HCT116 (cell line): ENCODE measurements at regions not wholly inside any gene's neighbourhood (a gene's known extent, or its start where the extent isn't known, plus 50 kb on each side); places are given as distances from the start of the nearest gene placed in this dataset.

Experiments used
- ATF3 ChIP-seq: IDR thresholded peaks from 2 replicates; pipeline ENCODE4 v1.6.1; 2012
- CTCF ChIP-seq, 3 experiments: fragments of 200-600 bp in 1 of 3; sonication (generic) in 1 of 3; IDR thresholded peaks in 2 of 3; conservative IDR thresholded peaks in 1 of 3; 2 replicates each; pipeline ENCODE4 v1.5.1; 2012 to 2017; ENCODE audit warnings: low read depth in 2 of 3, low read length in 2 of 3, antibody characterized with exemption in 1 of 3, borderline replicate concordance in 1 of 3, control low read depth in 1 of 3, mild to moderate bottlenecking in 1 of 3, mixed read lengths in 1 of 3, mixed run types in 1 of 3, moderate library complexity in 1 of 3; ENCODE audit not compliant: insufficient read depth in 1 of 3
- EZH2 ChIP-seq: fragments of 200-600 bp; sonication (generic); IDR thresholded peaks from 2 replicates; pipeline ENCODE4 v1.6.1; 2017; ENCODE audit warnings: antibody characterized with exemption, mixed run types
- EZH2phosphoT487 ChIP-seq: fragments of 200-600 bp; IDR thresholded peaks from 2 replicates; pipeline ENCODE4 v1.6.1; 2018; ENCODE audit warnings: antibody characterized with exemption, borderline replicate concordance
- FOSL1 ChIP-seq: IDR thresholded peaks from 2 replicates; pipeline ENCODE4 v1.6.1; 2012; ENCODE audit warnings: low read depth
- POLR2A ChIP-seq: IDR thresholded peaks from 2 replicates; pipeline ENCODE4 v1.7.0; 2011; ENCODE audit warnings: borderline replicate concordance; ENCODE audit not compliant: insufficient read depth, insufficient read length; ENCODE audit errors: extremely low read depth
- POLR2AphosphoS5 ChIP-seq: IDR thresholded peaks from 2 replicates; pipeline ENCODE4 v1.6.1; 2011; ENCODE audit warnings: mild to moderate bottlenecking, low read depth, low read length, moderate library complexity
- RAD21 ChIP-seq: IDR thresholded peaks from 2 replicates; pipeline ENCODE4 v1.6.1; 2012; ENCODE audit warnings: low read depth, mild to moderate bottlenecking
- SP1 ChIP-seq: IDR thresholded peaks from 2 replicates; pipeline ENCODE4 v1.6.1; 2012; ENCODE audit warnings: low read depth
- ZNF274 ChIP-seq: fragments of 200-500 bp; sonication (Bioruptor generic); IDR thresholded peaks from 2 replicates; pipeline ENCODE4 v1.6.1; 2014; ENCODE audit warnings: mild to moderate bottlenecking, low read depth, low read length, inconsistent platforms

- no peak for TF ChIP-seq ATF3
- TF ChIP-seq CTCF (IDR thresholded peaks at IDR 0.05 in 2 of 3, conservative IDR thresholded peaks at IDR 0.05 in 1 of 3; ENCODE audit: borderline replicate concordance in 1 of 3, insufficient read depth in 1 of 3, low read depth in 2 of 3, low read length in 2 of 3) = no peak
- TF ChIP-seq POLR2A = no peak
- no peak for TF ChIP-seq EZH2phosphoT487
- TF ChIP-seq ZNF274 = no peak
- TF ChIP-seq EZH2 = no peak
- TF ChIP-seq FOSL1 = no peak
- no peak for TF ChIP-seq SP1
- TF ChIP-seq RAD21 = no peak
- no peak for TF ChIP-seq POLR2AphosphoS5
These were observed 1054.2 kb upstream of the FOXG1 start for GRCh38 chr14:27712364-27712763.
